Gastrocnemius medialis (tissue), 4 donors: ENCODE measurements at regions not wholly inside any gene's neighbourhood (a gene's known extent, or its start where the extent isn't known, plus 50 kb on each side); places are given as distances from the start of the nearest gene placed in this dataset.

Experiments
- ATAC-seq, 2 donors: fragments of 150-250 bp; one replicate each; pipeline ENCODE4 v1.9.1; 2016
- DNase-seq, 2 donors: peaks; one replicate each; pipeline ENCODE4 v3.0.0-alpha.2; 2019
- H3K27ac ChIP-seq, 4 donors: fragments of 200-600 bp; sonication (generic); 1 replicate in 1 of 4; 2 replicates in 3 of 4; pipeline ENCODE4 v1.5.1; 2016 to 2018; ENCODE audit warnings: mild to moderate bottlenecking in 2 of 4, moderate library complexity in 1 of 4
- H3K27me3 ChIP-seq, 3 donors: fragments of 200-600 bp; sonication (generic) in 2 of 3; 1 replicate in 1 of 3; 2 replicates in 2 of 3; pipeline versions ENCODE4 v1.5.1 to v1.6.0; 2016 to 2019; ENCODE audit warnings: mild to moderate bottlenecking in 1 of 3, moderate library complexity in 1 of 3
- H3K36me3 ChIP-seq, 2 donors: fragments of 200-600 bp; sonication (generic) in 1 of 2; one replicate each; pipeline ENCODE4 v1.5.1; 2017 to 2018
- H3K4me1 ChIP-seq, 2 donors: fragments of 200-600 bp; sonication (generic) in 1 of 2; one replicate each; pipeline ENCODE4 v1.5.1; 2016 to 2017; ENCODE audit warnings: mild to moderate bottlenecking in 2 of 2
- H3K4me3 ChIP-seq, 4 donors: fragments of 200-600 bp; sonication (generic) in 3 of 4; 1 replicate in 1 of 4; 2 replicates in 3 of 4; pipeline ENCODE4 v1.5.1; 2016 to 2019; ENCODE audit warnings: mild to moderate bottlenecking in 2 of 4
- H3K9me3 ChIP-seq, 3 donors: fragments of 200-600 bp; sonication (generic) in 2 of 3; 1 replicate in 1 of 3; 2 replicates in 2 of 3; pipeline ENCODE4 v1.5.1; 2016 to 2019
- CTCF ChIP-seq, 5 experiments: fragments of 450-650 bp in 3 of 5; fragments of 200-600 bp in 2 of 5; sonication (generic) in 2 of 5; IDR thresholded peaks in 4 of 5; conservative IDR thresholded peaks in 1 of 5; 1 replicate in 4 of 5; 2 replicates in 1 of 5; pipeline ENCODE4 v1.5.1; 2016 to 2019; ENCODE audit warnings: antibody characterized with exemption in 5 of 5, mild to moderate bottlenecking in 3 of 5, moderate library complexity in 3 of 5
- POLR2A ChIP-seq, 2 donors: fragments of 450-650 bp; IDR thresholded peaks; one replicate each; pipeline ENCODE4 v1.6.1; 2017; ENCODE audit warnings: antibody characterized with exemption in 2 of 2, mild to moderate bottlenecking in 2 of 2, moderate library complexity in 2 of 2
- in situ Hi-C, 4 donors: fragments of 200-750 bp; cut with MboI; loops; one replicate each; pipeline versions ENCODE4 v1.15.0 to v1.8.0; 2017; ENCODE audit warnings: low sequenced_read_pairs in 4 of 4
- intact Hi-C: fragments of 100-400 bp; cut with DNase I; formaldehyde crosslinking; loops from one replicate; pipeline ENCODE4 v1.15.1; 2023; ENCODE audit warnings: low total_unique reads

- Histone ChIP-seq H3K27ac (no peak overlapping the region), H3K27me3 (peaks cover 0 to 3% (median 0%) of the 10 kb centered on the region in 3 donors), H3K36me3 (no peaks in the 10 kb centered on the region), H3K4me1 (no peaks in the 10 kb centered on the region), H3K4me3 (no peak overlapping the region), H3K9me3 (no peaks in the 10 kb centered on the region)
- intact Hi-C loops = no loop called here
- no peak for TF ChIP-seq CTCF (IDR thresholded peaks at IDR 0.05 in 4 of 5, conservative IDR thresholded peaks at IDR 0.05 in 1 of 5)
- no peak for TF ChIP-seq POLR2A (IDR thresholded peaks at IDR 0.05)
- DNase-seq = no peak
- in situ Hi-C loops = no loop called here
- no peak for ATAC-seq
These were observed 862.0 kb downstream of the TBC1D22A start for GRCh38 chr22:47624252-47625012.

GRCh38 chr22:47623763-47624148 is 861.3 kb downstream of the TBC1D22A start:
- H3K4me1 ChIP-seq = no peaks in the 10 kb centered on the region
- in situ Hi-C loops = no loop called here
- no peaks in the 10 kb centered on the region for H3K9me3 ChIP-seq
- DNase-seq (no peak), ATAC-seq (no peak)
- TF ChIP-seq POLR2A (IDR thresholded peaks at IDR 0.05) = no peak
- TF ChIP-seq CTCF (IDR thresholded peaks at IDR 0.05 in 4 of 5, conservative IDR thresholded peaks at IDR 0.05 in 1 of 5) = no peak
- intact Hi-C loops = no loop called here
- no peak overlapping the region for H3K4me3 ChIP-seq
- H3K27ac ChIP-seq = no peak overlapping the region
- no peaks in the 10 kb centered on the region for H3K36me3 ChIP-seq
- peaks cover 0 to 3% (median 0%) of the 10 kb centered on the region in 3 donors for H3K27me3 ChIP-seq

- Histone ChIP-seq H3K4me3 (no peak overlapping the region), H3K9me3 (no peaks in the 10 kb centered on the region), H3K27me3 (peaks cover 0 to 3% (median 0%) of the 10 kb centered on the region in 3 donors), H3K4me1 (no peaks in the 10 kb centered on the region), H3K36me3 (no peaks in the 10 kb centered on the region), H3K27ac (no peak overlapping the region)
- intact Hi-C loops (no loop called here), in situ Hi-C loops (no loop called here)
- TF ChIP-seq POLR2A (IDR thresholded peaks at IDR 0.05) (no peak), CTCF (IDR thresholded peaks at IDR 0.05 in 4 of 5, conservative IDR thresholded peaks at IDR 0.05 in 1 of 5) (no peak)
- no peak for ATAC-seq
- no peak for DNase-seq
These were observed 860.8 kb downstream of the TBC1D22A start for GRCh38 chr22:47623066-47623762.

GRCh38 chr22:47622541-47622940 is 860.1 kb downstream of the TBC1D22A start:
- DNase-seq (no peak), ATAC-seq (no peak)
- peaks cover 0 to 6% (median under 1%) of the 10 kb centered on the region in 3 donors for H3K27me3 ChIP-seq

More at GRCh38 chr22:47622541-47622940, 860.1 kb downstream of the TBC1D22A start:
- H3K4me1 ChIP-seq = no peaks in the 10 kb centered on the region
- intact Hi-C loops (no loop called here), in situ Hi-C loops (no loop called here)
- no peaks in the 10 kb centered on the region for H3K36me3 ChIP-seq
- no peak overlapping the region for H3K4me3 ChIP-seq
- TF ChIP-seq POLR2A (IDR thresholded peaks at IDR 0.05) (no peak), CTCF (IDR thresholded peaks at IDR 0.05 in 4 of 5, conservative IDR thresholded peaks at IDR 0.05 in 1 of 5) (no peak)
- no peaks in the 10 kb centered on the region for H3K9me3 ChIP-seq
- H3K27ac ChIP-seq = no peak overlapping the region
